Hematopoietic multipotent progenitor cell treated with erythropoietin and hydrocortisone succinate and interleukin-3 and kit ligand, for 15 days (in vitro differentiated cells): ENCODE measurements at regions not wholly inside any gene's neighbourhood (a gene's known extent, or its start where the extent isn't known, plus 50 kb on each side); places are given as distances from the start of the nearest gene placed in this dataset.

Experiments
- DNase-seq: peaks from one replicate; pipeline ENCODE4 v3.0.0-alpha.2; 2015; ENCODE audit warnings: low spot score

GRCh38 chr6:93550551-93551276 is 131.4 kb upstream of the EPHA7 start:
- no peak for DNase-seq

- no peak for DNase-seq
Measured at GRCh38 chr6:93549868-93550267, 130.5 kb upstream of the EPHA7 start.

- DNase-seq: no peak
Measured at GRCh38 chr6:93524671-93525451, 105.5 kb upstream of the EPHA7 start.

GRCh38 chr6:93523365-93523764 is 104.0 kb upstream of the EPHA7 start:
- DNase-seq: no peak

GRCh38 chr6:93516441-93516840 is 97.1 kb upstream of the EPHA7 start:
- DNase-seq: no peak

- no peak for DNase-seq
Measured at GRCh38 chr6:93515736-93516135, 96.4 kb upstream of the EPHA7 start.

- no peak for DNase-seq
Measured at GRCh38 chr6:93498713-93499112, 79.4 kb upstream of the EPHA7 start.

GRCh38 chr6:93496548-93496947 is 77.2 kb upstream of the EPHA7 start:
- no peak for DNase-seq

- no peak for DNase-seq
Measured at GRCh38 chr6:93494057-93494456, 74.7 kb upstream of the EPHA7 start.

- DNase-seq: no peak
Measured at GRCh38 chr6:93474733-93475179, 55.4 kb upstream of the EPHA7 start.

GRCh38 chr6:93471281-93471680 is 51.9 kb upstream of the EPHA7 start:
- no peak for DNase-seq
